ENCODE measurements at regions not wholly inside any gene's neighbourhood (a gene's known extent, or its start where the extent isn't known, plus 50 kb on each side); places are given as distances from the start of the nearest gene placed in this dataset.

DNA sequence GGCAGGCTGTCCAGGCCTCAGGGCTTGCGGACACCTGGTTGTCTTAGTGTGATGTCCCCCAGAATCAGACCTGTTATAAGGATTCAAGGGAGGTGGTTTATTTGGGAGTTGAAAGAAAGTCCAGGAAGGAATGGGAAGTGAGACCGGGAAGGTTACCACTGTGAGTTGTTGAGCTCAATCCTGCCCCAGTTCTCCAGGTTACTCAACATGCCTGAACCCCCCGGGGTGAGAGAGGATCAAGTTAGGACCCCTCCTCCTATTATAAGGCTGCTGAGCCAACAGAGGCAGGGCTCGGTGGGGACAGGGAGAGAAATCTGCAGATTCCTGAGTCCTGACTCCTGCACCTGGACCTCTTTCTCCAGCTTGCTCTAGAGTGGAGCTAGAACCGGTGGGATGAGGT lies 86.4 kb downstream of the MRM1 start:
- TF ChIP-seq, protein P1, sequence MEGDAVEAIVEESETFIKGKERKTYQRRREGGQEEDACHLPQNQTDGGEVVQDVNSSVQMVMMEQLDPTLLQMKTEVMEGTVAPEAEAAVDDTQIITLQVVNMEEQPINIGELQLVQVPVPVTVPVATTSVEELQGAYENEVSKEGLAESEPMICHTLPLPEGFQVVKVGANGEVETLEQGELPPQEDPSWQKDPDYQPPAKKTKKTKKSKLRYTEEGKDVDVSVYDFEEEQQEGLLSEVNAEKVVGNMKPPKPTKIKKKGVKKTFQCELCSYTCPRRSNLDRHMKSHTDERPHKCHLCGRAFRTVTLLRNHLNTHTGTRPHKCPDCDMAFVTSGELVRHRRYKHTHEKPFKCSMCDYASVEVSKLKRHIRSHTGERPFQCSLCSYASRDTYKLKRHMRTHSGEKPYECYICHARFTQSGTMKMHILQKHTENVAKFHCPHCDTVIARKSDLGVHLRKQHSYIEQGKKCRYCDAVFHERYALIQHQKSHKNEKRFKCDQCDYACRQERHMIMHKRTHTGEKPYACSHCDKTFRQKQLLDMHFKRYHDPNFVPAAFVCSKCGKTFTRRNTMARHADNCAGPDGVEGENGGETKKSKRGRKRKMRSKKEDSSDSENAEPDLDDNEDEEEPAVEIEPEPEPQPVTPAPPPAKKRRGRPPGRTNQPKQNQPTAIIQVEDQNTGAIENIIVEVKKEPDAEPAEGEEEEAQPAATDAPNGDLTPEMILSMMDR (IDR thresholded peaks at IDR 0.05; ENCODE audit: low read depth, low read length, poor library complexity, severe bottlenecking): no peak
- TF ChIP-seq EZH2phosphoT487 (IDR thresholded peaks at IDR 0.05; ENCODE audit: borderline replicate concordance, low read length): no peak
